D721Med (cell line): ENCODE measurements at regions not wholly inside any gene's neighbourhood (a gene's known extent, or its start where the extent isn't known, plus 50 kb on each side); places are given as distances from the start of the nearest gene placed in this dataset.

ENCODE experiments used
- DNase-seq: peaks from one replicate; pipeline ENCODE4 v3.0.0; 2011; ENCODE audit warnings: low spot score; ENCODE audit not compliant: insufficient read length
- FAIRE-seq: peaks from 2 replicates; lab custom pipeline; 2011; peaks lifted over from hg19 to GRCh38; lab: Jason Lieb, UNC
- CTCF ChIP-seq: IDR thresholded peaks from 2 replicates; pipeline ENCODE4 v1.5.1; 2012; ENCODE audit warnings: mild to moderate bottlenecking, control low read depth; ENCODE audit not compliant: insufficient read depth; ENCODE audit errors: missing control alignments

- FAIRE-seq, result no peak
These were observed 80.2 kb downstream of the NCOR2 start for GRCh38 chr12:124487066-124487833.

GRCh38 chr12:124486346-124486963 is 81.0 kb downstream of the NCOR2 start:
- no peak for FAIRE-seq
- no peak for TF ChIP-seq CTCF
- DNase-seq, result no peak

More at GRCh38 chr12:124487066-124487833, 80.2 kb downstream of the NCOR2 start:
- no peak for DNase-seq
- TF ChIP-seq CTCF, result no peak

GRCh38 chr12:124485371-124485770 is 82.0 kb downstream of the NCOR2 start:
- DNase-seq (no peak), FAIRE-seq (no peak)
- no peak for TF ChIP-seq CTCF

GRCh38 chr12:124484526-124484953 is 82.9 kb downstream of the NCOR2 start:
- FAIRE-seq (no peak), DNase-seq (no peak)
- no peak for TF ChIP-seq CTCF

GRCh38 chr12:124484067-124484466 is 83.3 kb downstream of the NCOR2 start:
- no peak for FAIRE-seq

GRCh38 chr12:124482901-124483799 is 84.3 kb downstream of the NCOR2 start:
- no peak for FAIRE-seq
- no peak for DNase-seq
- no peak for TF ChIP-seq CTCF

More at GRCh38 chr12:124484067-124484466, 83.3 kb downstream of the NCOR2 start:
- TF ChIP-seq CTCF, result no peak
- DNase-seq, result no peak
